Testis (tissue), 2 donors: ENCODE measurements at regions not wholly inside any gene's neighbourhood (a gene's known extent, or its start where the extent isn't known, plus 50 kb on each side); places are given as distances from the start of the nearest gene placed in this dataset.

Source experiments
- CTCF ChIP-seq, 3 experiments: fragments of 450-650 bp in 2 of 3; fragments of 200-600 bp in 1 of 3; sonication (generic) in 1 of 3; IDR thresholded peaks; one replicate each; pipeline ENCODE4 v1.5.1; 2016 to 2019; ENCODE audit warnings: antibody characterized with exemption in 3 of 3, mild to moderate bottlenecking in 2 of 3, moderate library complexity in 1 of 3
- POLR2A ChIP-seq: fragments of 450-650 bp; IDR thresholded peaks from one replicate; pipeline ENCODE4 v1.6.1; 2017; ENCODE audit warnings: antibody characterized with exemption, mild to moderate bottlenecking, moderate library complexity

GRCh38 chr10:80700252-80700651, 162.6 kb downstream of the SH2D4B start:
- TF ChIP-seq CTCF (IDR thresholded peaks at IDR 0.05) (no peak), POLR2A (no peak)
